HCT116 (cell line): ENCODE measurements at regions not wholly inside any gene's neighbourhood (a gene's known extent, or its start where the extent isn't known, plus 50 kb on each side); places are given as distances from the start of the nearest gene placed in this dataset.

ENCODE experiments used
- ATAC-seq: fragments of 200-7000 bp; cut with Tn5 transposase; 2 replicates; pipeline ENCODE4 v1.9.1; 2020; ENCODE audit warnings: mild to moderate bottlenecking, moderate library complexity
- BruUV-seq: library from RNA; stranded (reverse); fragments of 400-500 nt; replicated peaks from 2 replicates; lab custom pipeline; 2021; lab: Mats Ljungman, UMichigan
- CTCF ChIA-PET: fragments of 300-600 bp; sonication (Branson Sonifier 250); formaldehyde crosslinking; loops from one replicate; lab custom pipeline; 2021; ENCODE audit warnings: antibody characterized with exemption; lab: Charles Lee
- POLR2A ChIA-PET: fragments of 300-600, 350-600 bp; sonication (Branson Sonifier 250); formaldehyde crosslinking; loops from one replicate; lab custom pipeline; 2021; ENCODE audit warnings: antibody characterized with exemption; lab: Charles Lee
- RAD21 ChIA-PET, 2 experiments: fragments of 300-600 bp; sonication (Branson Sonifier 250); formaldehyde crosslinking; loops; one replicate each; lab custom pipeline; 2023; ENCODE audit warnings: low total read pairs in 2 of 2; ENCODE audit not compliant: uncharacterized antibody in 2 of 2, unreplicated experiment in 2 of 2, low non-redundant PET in 1 of 2; lab: Charles Lee
- DNase-seq: peaks from one replicate; pipeline ENCODE4 v3.0.0-alpha.2; 2010; ENCODE audit warnings: low read depth, low spot score
- H2AFZ ChIP-seq: fragments of 200-600 bp; shearing (Covaris generic), sonication (generic); 2 replicates; pipeline ENCODE4 v1.6.1; 2017; ENCODE audit warnings: low read depth, mixed run types, mixed read lengths, antibody characterized with exemption, low read length; ENCODE audit not compliant: poor library complexity, severe bottlenecking
- H3K27ac ChIP-seq: 2 replicates; pipeline ENCODE4 v1.5.1; 2012; ENCODE audit warnings: low read depth, low read length
- H3K27me3 ChIP-seq: fragments of 200-600 bp; sonication (generic); 2 replicates; pipeline ENCODE4 v1.6.1; 2016; ENCODE audit warnings: mixed run types, low read length, mixed read lengths; ENCODE audit not compliant: insufficient read depth
- H3K36me3 ChIP-seq, 2 experiments: fragments of 200-500 bp in 1 of 2; fragments of 200-600 bp in 1 of 2; sonication (Bioruptor generic) in 1 of 2; sonication (generic) in 1 of 2; 2 replicates each; pipeline versions ENCODE4 v1.5.1 to v1.6.1; 2014 to 2016; ENCODE audit warnings: low read length in 2 of 2, inconsistent platforms in 1 of 2, mixed read lengths in 1 of 2, mixed run types in 1 of 2; ENCODE audit not compliant: insufficient read depth in 2 of 2, control insufficient read depth in 1 of 2
- H3K4me1 ChIP-seq, 2 experiments: fragments of 200-600 bp in 1 of 2; sonication (generic) in 1 of 2; 2 replicates each; pipeline versions ENCODE4 v1.5.1 to v1.6.1; 2012 to 2017; ENCODE audit warnings: low read length in 2 of 2, inconsistent platforms in 1 of 2, mild to moderate bottlenecking in 1 of 2, mixed read lengths in 1 of 2, mixed run types in 1 of 2, moderate library complexity in 1 of 2; ENCODE audit not compliant: insufficient read depth in 2 of 2, control insufficient read depth in 1 of 2
- H3K4me2 ChIP-seq: fragments of 200-600 bp; sonication (generic); 2 replicates; pipeline ENCODE4 v1.6.1; 2017; ENCODE audit warnings: mixed run types, low read length, mixed read lengths
- H3K4me3 ChIP-seq, 2 experiments: fragments of 200-600 bp in 1 of 2; sonication (generic) in 1 of 2; replicated peaks in 1 of 2; 2 replicates each; pipeline ENCODE4 v1.5.1; 2011 to 2016; ENCODE audit warnings: low read length in 2 of 2, control low read depth in 1 of 2, low read depth in 1 of 2, mild to moderate bottlenecking in 1 of 2, mixed read lengths in 1 of 2, mixed run types in 1 of 2
- H3K79me2 ChIP-seq: fragments of 200-600 bp; sonication (generic); 2 replicates; pipeline ENCODE4 v1.6.1; 2017; ENCODE audit warnings: mild to moderate bottlenecking, mixed run types, low read length, moderate library complexity, mixed read lengths; ENCODE audit not compliant: insufficient read depth
- H3K9ac ChIP-seq: fragments of 200-600 bp; sonication (generic); 2 replicates; pipeline ENCODE4 v1.6.1; 2016; ENCODE audit warnings: low read length, mixed read lengths
- H3K9me2 ChIP-seq: fragments of 200-600 bp; sonication (generic), shearing (Covaris generic); 2 replicates; pipeline ENCODE4 v1.6.1; 2017; ENCODE audit warnings: mixed run types, mild to moderate bottlenecking, moderate library complexity; ENCODE audit not compliant: insufficient read depth
- H3K9me3 ChIP-seq, 2 experiments: fragments of 200-500 bp in 1 of 2; fragments of 200-600 bp in 1 of 2; sonication (Bioruptor generic) in 1 of 2; sonication (generic) in 1 of 2; 2 replicates each; pipeline ENCODE4 v1.6.1; 2014 to 2017; ENCODE audit warnings: low read length in 2 of 2, mixed read lengths in 2 of 2, inconsistent platforms in 1 of 2, low read depth in 1 of 2, mild to moderate bottlenecking in 1 of 2, mixed run types in 1 of 2, moderate library complexity in 1 of 2; ENCODE audit not compliant: control insufficient read depth in 1 of 2, insufficient read depth in 1 of 2
- H4K20me1 ChIP-seq: fragments of 200-600 bp; sonication (generic), shearing (Covaris generic); 2 replicates; pipeline ENCODE4 v1.6.1; 2017; ENCODE audit warnings: mixed run types, mild to moderate bottlenecking, moderate library complexity; ENCODE audit not compliant: insufficient read depth
- CBX3 ChIP-seq: IDR thresholded peaks from 2 replicates; pipeline ENCODE4 v1.6.1; 2012; ENCODE audit warnings: low read depth
- CEBPB ChIP-seq: IDR thresholded peaks from 2 replicates; pipeline ENCODE4 v1.6.1; 2012; ENCODE audit warnings: low read depth
- ELF1 ChIP-seq: IDR thresholded peaks from 2 replicates; pipeline ENCODE4 v1.6.1; 2012; ENCODE audit warnings: low read depth, borderline replicate concordance
- EZH2 ChIP-seq: fragments of 200-600 bp; sonication (generic); IDR thresholded peaks from 2 replicates; pipeline ENCODE4 v1.6.1; 2017; ENCODE audit warnings: antibody characterized with exemption, mixed run types
- EZH2phosphoT487 ChIP-seq: fragments of 200-600 bp; IDR thresholded peaks from 2 replicates; pipeline ENCODE4 v1.6.1; 2018; ENCODE audit warnings: antibody characterized with exemption, borderline replicate concordance
- FOSL1 ChIP-seq: IDR thresholded peaks from 2 replicates; pipeline ENCODE4 v1.6.1; 2012; ENCODE audit warnings: low read depth
- JUND ChIP-seq: IDR thresholded peaks from 2 replicates; pipeline ENCODE4 v1.6.1; 2012
- POLR2AphosphoS5 ChIP-seq: IDR thresholded peaks from 2 replicates; pipeline ENCODE4 v1.6.1; 2011; ENCODE audit warnings: mild to moderate bottlenecking, low read depth, low read length, moderate library complexity
- RAD21 ChIP-seq: IDR thresholded peaks from 2 replicates; pipeline ENCODE4 v1.6.1; 2012; ENCODE audit warnings: low read depth, mild to moderate bottlenecking
- SIN3A ChIP-seq: IDR thresholded peaks from 2 replicates; pipeline ENCODE4 v1.6.1; 2012; ENCODE audit warnings: low read depth
- SP1 ChIP-seq: IDR thresholded peaks from 2 replicates; pipeline ENCODE4 v1.6.1; 2012; ENCODE audit warnings: low read depth
- SRF ChIP-seq: IDR thresholded peaks from 2 replicates; pipeline ENCODE4 v1.6.1; 2012; ENCODE audit warnings: low read depth
- YY1 ChIP-seq: IDR thresholded peaks from 2 replicates; pipeline ENCODE4 v1.6.1; 2011; ENCODE audit warnings: low read length, low read depth, moderate library complexity, mild to moderate bottlenecking; ENCODE audit not compliant: insufficient replicate concordance; ENCODE audit errors: extremely low read depth
- ZFX ChIP-seq: fragments of 450-650 bp; IDR thresholded peaks from 2 replicates; pipeline ENCODE4 v1.6.1; 2017
- intact Hi-C: fragments of 100-400 bp; cut with micrococcal nuclease; formaldehyde crosslinking; loops from 2 replicates; pipeline ENCODE4 v1.10.0; 2022
- TF ChIP-seq, protein P1 (sequence below): IDR thresholded peaks from 2 replicates; pipeline ENCODE4 v1.6.1; 2011; ENCODE audit warnings: mild to moderate bottlenecking, low read length, moderate library complexity; ENCODE audit not compliant: insufficient replicate concordance; ENCODE audit errors: extremely low read depth
- TF ChIP-seq, protein P2 (sequence below): IDR thresholded peaks from 2 replicates; pipeline ENCODE4 v1.6.1; 2012
- TF ChIP-seq, protein P3 (sequence below): IDR thresholded peaks from 2 replicates; pipeline ENCODE4 v1.6.1; 2012; ENCODE audit warnings: low read depth
- TF ChIP-seq, protein P4 (sequence below): IDR thresholded peaks from 2 replicates; pipeline ENCODE4 v1.6.1; 2012

DNA sequence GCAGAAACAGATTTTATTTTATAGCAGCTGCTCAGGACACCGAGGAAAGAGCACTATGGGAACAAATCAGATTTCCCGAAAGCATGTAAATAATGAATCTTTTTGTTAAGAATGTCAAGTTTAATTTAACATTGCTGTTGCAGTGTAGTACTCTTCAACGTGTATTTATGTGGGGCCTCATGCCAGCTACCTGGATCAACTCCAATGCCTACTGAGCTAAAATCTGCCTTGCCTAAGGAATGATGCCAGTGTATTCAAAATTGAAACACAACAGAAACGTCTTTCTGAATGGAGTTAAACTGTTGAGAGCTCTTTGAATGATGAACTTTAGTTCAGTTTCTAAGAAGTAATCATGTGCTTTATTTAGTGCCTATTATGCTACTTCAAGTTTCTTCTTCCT is 1379.8 kb upstream of the ATXN8OS start (continued):
- TF ChIP-seq, protein P1, sequence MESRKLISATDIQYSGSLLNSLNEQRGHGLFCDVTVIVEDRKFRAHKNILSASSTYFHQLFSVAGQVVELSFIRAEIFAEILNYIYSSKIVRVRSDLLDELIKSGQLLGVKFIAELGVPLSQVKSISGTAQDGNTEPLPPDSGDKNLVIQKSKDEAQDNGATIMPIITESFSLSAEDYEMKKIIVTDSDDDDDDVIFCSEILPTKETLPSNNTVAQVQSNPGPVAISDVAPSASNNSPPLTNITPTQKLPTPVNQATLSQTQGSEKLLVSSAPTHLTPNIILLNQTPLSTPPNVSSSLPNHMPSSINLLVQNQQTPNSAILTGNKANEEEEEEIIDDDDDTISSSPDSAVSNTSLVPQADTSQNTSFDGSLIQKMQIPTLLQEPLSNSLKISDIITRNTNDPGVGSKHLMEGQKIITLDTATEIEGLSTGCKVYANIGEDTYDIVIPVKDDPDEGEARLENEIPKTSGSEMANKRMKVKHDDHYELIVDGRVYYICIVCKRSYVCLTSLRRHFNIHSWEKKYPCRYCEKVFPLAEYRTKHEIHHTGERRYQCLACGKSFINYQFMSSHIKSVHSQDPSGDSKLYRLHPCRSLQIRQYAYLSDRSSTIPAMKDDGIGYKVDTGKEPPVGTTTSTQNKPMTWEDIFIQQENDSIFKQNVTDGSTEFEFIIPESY = no peak
- TF ChIP-seq, protein P2, sequence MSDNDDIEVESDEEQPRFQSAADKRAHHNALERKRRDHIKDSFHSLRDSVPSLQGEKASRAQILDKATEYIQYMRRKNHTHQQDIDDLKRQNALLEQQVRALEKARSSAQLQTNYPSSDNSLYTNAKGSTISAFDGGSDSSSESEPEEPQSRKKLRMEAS = no peak
- TF ChIP-seq CEBPB = no peak
- no peak for TF ChIP-seq SRF
- no peak for TF ChIP-seq ELF1
- no peak for TF ChIP-seq EZH2
- TF ChIP-seq POLR2AphosphoS5 = no peak
- TF ChIP-seq SIN3A = no peak

DNA sequence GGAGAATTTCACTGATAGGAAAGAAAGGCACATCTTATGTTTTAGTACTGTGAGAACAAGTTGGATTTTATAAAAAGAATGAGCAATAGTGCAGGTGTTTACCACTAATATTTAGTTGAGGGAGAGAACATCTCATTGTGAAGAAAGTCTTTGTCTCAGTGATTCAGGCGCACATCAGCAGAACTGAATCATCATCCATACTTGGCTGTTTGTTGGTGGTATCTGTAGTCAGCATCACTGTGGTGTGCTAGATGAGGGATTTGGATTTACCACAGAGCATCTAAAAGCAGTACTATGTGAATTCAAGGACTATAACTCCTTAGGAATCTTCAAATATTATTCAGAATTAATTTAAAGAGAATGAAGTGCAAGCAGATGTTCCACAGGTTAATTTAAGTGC is 1380.5 kb upstream of the ATXN8OS start:
- BruUV-seq = no TSS peak
- TF ChIP-seq, protein P3, sequence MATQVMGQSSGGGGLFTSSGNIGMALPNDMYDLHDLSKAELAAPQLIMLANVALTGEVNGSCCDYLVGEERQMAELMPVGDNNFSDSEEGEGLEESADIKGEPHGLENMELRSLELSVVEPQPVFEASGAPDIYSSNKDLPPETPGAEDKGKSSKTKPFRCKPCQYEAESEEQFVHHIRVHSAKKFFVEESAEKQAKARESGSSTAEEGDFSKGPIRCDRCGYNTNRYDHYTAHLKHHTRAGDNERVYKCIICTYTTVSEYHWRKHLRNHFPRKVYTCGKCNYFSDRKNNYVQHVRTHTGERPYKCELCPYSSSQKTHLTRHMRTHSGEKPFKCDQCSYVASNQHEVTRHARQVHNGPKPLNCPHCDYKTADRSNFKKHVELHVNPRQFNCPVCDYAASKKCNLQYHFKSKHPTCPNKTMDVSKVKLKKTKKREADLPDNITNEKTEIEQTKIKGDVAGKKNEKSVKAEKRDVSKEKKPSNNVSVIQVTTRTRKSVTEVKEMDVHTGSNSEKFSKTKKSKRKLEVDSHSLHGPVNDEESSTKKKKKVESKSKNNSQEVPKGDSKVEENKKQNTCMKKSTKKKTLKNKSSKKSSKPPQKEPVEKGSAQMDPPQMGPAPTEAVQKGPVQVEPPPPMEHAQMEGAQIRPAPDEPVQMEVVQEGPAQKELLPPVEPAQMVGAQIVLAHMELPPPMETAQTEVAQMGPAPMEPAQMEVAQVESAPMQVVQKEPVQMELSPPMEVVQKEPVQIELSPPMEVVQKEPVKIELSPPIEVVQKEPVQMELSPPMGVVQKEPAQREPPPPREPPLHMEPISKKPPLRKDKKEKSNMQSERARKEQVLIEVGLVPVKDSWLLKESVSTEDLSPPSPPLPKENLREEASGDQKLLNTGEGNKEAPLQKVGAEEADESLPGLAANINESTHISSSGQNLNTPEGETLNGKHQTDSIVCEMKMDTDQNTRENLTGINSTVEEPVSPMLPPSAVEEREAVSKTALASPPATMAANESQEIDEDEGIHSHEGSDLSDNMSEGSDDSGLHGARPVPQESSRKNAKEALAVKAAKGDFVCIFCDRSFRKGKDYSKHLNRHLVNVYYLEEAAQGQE = no peak
- TF ChIP-seq, protein P1 = no peak
- TF ChIP-seq ZFX = no peak
- no peak for TF ChIP-seq EZH2phosphoT487
- TF ChIP-seq SRF = no peak
- TF ChIP-seq, protein P2 = no peak
- no peak for TF ChIP-seq CBX3
- no peak for TF ChIP-seq RAD21
- TF ChIP-seq JUND = no peak
- TF ChIP-seq YY1 = no peak
- TF ChIP-seq, protein P4, sequence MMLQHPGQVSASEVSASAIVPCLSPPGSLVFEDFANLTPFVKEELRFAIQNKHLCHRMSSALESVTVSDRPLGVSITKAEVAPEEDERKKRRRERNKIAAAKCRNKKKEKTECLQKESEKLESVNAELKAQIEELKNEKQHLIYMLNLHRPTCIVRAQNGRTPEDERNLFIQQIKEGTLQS = no peak
- TF ChIP-seq SP1 = no peak
- no peak for TF ChIP-seq FOSL1
- TF ChIP-seq, all 23 proteins: peak for 0
- H3K27ac ChIP-seq = no peak overlapping the region
- H3K9me3 ChIP-seq = no peaks in the 10 kb centered on the region
- H3K9ac ChIP-seq = no peak overlapping the region
- H3K4me1 ChIP-seq = no peaks in the 10 kb centered on the region
- H3K9me2 ChIP-seq = no peaks in the 10 kb centered on the region
- no peaks in the 10 kb centered on the region for H3K36me3 ChIP-seq
- H3K4me3 ChIP-seq = no peak overlapping the region
- CTCF ChIA-PET = no interaction called here
- no peak overlapping the region for H3K4me2 ChIP-seq
- H2AFZ ChIP-seq = no peak overlapping the region
- RAD21 ChIA-PET = no interaction called here
- POLR2A ChIA-PET = no interaction called here
- no peaks in the 10 kb centered on the region for H3K79me2 ChIP-seq
- H3K27me3 ChIP-seq = no peaks in the 10 kb centered on the region
- H4K20me1 ChIP-seq = no peaks in the 10 kb centered on the region
- DNase-seq (no peak), ATAC-seq (no peak)
- intact Hi-C loops = no loop called here
